T-helper 1 cell (primary cell): ENCODE measurements at regions not wholly inside any gene's neighbourhood (a gene's known extent, or its start where the extent isn't known, plus 50 kb on each side); places are given as distances from the start of the nearest gene placed in this dataset.
"Not testable (repeated sequence)": the region's sequence is repeated elsewhere in the genome, so short reads cannot be mapped to it uniquely, and the experiment has no call there.

Experiments
- DNase-seq, 5 donors: peaks; one replicate each; pipeline ENCODE4 v3.0.0-alpha.2; 2012 to 2020

GRCh38 chr5:167351316-167351715, 940.1 kb upstream of the WWC1 start:
- no peak for DNase-seq

DNA sequence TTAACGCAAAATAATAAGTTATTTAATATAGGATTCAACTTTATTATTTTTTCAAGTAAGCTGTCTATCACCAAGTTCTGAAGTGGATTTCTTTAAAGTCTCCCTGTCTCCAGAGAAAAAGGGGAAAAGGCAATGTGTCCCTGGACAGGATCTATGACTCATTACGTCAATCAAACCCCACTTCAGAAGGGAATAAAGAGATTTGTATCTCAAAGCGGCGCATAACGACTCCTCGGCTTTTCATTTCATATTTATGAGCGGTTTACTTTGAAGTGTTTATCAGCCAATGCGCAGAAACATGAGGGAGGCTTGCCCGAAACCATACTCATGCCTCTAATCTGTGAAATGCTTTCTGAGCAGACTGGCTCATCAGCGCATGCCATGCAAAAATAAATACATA, 938.6 kb upstream of the WWC1 start:
- DNase-seq = no peak

GRCh38 chr5:167355346-167355745, 936.1 kb upstream of the WWC1 start:
- DNase-seq = no peak

GRCh38 chr5:167356374-167356773, 935.1 kb upstream of the WWC1 start:
- DNase-seq = no peak

- DNase-seq = no peak
Observed at GRCh38 chr5:167358868-167359492, 932.5 kb upstream of the WWC1 start.

DNA sequence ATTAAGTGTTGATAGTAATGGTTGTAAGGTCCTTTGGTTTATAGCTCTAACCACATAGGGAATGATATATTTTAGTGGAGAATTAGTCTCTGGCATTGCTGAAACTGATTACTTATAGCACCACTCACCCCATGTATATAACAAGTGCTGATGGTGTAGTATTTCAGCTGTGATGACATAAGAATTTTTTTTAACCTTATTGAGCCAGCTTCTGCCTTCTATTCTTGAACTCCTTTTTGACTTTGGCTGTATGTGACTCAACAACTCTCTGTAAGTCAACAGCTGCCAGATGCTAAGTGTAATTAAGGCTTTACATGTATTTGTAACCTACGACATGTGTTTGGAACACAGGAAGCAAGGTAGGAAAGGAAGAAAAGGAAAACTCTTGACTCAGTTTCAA, 929.6 kb upstream of the WWC1 start:
- DNase-seq = no peak

DNA sequence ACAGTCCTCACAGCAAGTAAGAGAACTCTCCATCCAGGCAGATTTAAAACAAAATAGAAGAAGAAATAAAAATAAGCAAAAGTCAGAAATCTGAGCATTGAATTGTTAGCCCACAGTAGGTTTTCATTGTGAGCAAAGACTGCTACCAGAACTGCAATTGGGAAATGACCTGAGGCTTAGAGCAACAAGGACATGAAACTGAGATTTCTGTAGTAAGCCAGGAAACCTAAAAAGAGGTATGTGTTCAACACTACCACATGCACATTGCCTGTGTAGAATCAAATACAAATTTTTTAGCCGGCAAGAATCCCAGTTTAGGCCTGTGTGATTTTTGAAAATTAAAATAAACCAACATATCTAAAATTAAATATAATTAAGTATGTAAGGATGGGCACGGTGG, 928.4 kb upstream of the WWC1 start:
- no peak for DNase-seq

DNA sequence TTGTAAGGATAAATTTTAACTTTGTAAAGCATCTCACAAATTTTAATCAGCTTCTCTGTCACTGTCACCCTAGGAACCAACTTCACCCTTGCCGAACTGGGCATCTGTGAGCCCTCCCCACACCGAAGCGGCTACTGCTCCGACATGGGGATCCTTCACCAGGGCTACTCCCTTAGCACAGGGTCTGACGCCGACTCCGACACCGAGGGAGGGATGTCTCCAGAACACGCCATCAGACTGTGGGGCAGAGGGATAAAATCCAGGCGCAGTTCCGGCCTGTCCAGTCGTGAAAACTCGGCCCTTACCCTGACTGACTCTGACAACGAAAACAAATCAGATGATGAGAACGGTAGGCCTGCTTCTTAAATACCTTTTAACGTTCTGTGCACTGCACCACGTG, 916.3 kb upstream of the WWC1 start:
- DNase-seq = no peak

DNA sequence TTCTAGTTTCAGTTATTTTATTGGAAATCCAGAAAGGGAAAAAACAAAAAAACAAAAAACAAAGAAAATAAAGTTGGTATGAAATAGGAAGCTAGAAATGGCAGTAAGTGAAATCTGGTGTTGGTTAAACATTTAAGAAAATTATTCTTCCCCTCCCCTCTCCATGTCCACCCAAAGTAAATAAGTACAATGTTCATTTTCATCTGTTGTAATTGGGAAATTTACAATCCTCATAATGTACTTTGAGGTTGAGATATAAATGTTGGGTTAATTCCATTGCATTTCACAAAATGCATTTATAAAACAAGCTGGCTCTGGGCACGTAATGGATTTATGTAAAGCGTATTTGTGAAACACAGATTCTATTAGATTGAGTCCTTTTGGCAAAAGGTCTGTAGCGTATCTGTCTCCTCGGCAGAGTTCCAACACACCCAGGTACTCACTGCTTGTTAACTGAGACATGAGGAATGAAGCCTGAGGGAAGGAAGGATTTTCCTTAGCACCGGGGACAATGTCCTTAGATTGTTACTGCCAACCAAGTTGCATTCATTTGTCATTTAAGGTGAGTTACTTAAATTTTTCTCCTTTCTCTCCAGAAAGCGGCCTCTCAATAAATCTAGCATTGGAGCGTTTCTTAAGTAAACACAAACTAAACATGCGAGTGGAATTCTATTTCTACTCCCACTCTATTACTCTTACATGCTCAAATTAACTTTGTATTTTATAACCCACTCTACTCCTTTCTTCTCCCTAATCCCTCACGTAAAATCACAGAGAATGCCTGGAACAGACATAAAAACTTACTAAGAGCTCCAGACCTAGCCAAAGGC, 912.3 kb upstream of the WWC1 start:
- no peak for DNase-seq

- DNase-seq = no peak
Observed at GRCh38 chr5:167381457-167381856, 910.0 kb upstream of the WWC1 start.

DNA sequence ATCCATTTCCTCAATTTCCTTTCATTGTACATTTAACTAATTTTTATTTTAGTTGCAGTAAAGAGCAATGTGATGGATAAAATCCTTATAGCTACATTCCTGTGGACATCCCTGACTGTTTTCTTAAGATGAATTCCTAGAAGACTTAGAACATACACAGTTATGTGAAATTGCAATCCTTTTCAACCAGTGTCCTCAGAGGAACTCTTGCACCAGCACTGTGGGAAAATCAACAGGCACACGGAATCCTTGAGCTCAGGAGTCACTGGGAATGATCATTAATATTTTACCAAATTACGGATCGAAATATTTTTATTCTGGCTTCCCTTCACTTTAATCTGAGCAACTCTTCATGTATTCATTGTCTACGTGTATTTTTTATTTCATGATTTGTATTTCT, 901.9 kb upstream of the WWC1 start:
- no peak for DNase-seq

DNA sequence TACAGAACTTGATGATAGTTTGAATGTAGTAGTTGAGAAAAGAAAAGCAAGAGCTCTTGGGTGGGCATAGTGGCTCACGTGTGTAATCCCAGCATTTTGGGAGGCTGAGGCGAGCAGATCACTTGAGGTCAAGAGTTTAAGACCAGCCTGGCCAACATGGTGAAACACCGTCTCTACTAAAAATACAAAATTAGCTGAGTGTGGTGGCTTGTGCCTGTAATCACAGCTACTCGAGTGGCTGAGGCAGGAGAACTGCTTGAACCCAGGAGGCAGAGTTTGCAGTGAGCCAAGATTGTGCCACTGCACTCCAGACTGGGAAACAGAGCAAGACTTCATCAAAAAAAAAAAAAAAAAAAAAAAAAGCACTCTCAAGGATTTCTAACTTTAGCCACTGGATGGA, 900.2 kb upstream of the WWC1 start:
- not testable (repeated sequence) for DNase-seq

DNA sequence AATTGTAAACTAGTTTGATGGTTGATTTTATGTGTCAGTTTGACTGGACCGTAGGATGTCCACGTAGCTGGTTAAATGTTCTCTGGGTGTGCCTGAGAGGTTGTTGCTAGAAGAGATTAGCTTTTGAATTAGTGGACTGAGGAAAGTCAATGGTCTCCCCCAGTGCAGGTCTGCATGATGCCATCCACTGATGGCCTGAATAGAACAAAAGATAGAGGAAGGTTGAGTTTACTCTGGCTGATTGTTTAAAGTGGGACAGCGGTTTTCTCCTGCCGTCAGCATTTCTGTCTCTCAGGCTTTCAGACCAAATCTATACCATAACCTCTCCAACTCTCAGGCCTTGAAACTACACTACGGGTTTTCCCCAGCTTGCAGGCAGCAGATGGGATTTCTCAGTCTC, 899.2 kb upstream of the WWC1 start:
- DNase-seq = no peak

DNA sequence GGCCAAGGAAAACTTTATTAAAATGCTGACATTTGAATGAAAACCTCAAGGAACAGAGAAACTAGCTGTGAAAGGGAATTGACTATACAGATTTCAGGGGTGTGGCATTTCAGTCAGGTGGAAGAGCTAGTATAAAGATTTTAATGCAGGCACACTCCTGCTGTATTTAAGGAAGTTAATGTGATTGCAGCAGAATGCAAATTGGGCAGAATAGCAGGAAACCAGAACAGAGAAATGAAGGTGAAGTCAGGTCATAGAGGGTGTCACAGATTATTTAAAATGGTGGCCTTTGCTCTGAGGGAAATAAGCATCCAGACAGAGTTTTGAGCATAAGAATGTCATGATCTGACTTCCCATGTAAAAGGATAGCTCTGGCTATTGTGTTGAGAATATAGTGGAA, 898.1 kb upstream of the WWC1 start:
- no peak for DNase-seq

DNA sequence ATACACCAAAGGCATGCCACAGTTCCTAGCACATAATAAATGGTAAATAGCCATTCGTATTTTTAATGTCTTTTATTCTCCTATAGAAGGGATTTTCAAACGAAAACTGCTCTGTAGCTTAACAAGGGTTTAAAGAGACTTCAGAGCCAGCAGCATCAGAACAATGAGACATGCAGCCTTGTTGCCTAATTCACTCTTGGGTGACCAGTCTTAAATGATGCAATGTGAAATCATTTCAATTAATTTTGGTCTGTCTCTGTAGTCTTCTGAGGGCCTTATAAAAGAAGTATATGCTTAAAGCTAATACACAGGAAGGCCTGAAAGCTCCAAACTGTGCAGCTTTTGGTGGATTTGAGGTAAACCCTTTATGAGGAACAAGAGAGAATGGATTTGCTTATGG, 888.8 kb upstream of the WWC1 start:
- DNase-seq = no peak

DNA sequence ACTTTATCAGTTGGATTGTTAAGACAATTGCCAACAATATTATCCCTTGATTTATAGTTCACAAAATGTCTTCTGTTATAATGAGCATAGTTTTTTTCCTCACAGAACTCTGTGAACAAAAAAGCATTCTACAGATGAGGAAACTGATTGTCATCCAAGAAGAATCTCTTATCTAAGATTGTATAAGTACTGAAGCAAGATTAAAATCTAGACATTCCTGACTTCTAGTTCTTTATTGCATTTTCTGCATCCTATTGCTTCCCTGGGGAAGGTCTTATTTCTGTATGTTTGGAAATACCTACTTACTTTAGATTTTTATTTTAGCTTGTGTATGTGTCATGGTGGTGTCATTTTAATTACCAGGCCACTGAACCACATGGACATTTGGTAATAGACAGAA, 884.9 kb upstream of the WWC1 start:
- no peak for DNase-seq

- DNase-seq = no peak
Observed at GRCh38 chr5:167412556-167412955, 878.9 kb upstream of the WWC1 start.

- DNase-seq = no peak
Observed at GRCh38 chr5:167413506-167413905, 877.9 kb upstream of the WWC1 start.

DNA sequence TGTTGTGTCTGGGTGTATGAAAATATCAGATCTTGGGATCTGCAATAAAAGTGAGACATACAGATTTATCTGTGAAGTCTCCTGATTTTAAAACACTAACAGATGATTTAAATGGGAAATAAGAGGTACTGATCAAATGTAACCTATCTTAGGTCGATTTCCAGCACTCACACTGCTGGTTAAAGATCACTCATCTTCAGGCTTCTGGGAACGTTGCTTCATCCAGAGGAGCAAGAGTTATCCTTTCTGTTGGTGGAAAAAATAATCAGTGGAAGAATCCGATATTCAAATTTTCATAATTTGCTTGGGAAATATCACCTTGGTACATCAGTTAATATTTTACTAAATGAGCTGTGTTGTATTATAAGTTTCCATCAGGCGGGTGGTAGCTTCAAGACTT, 876.8 kb upstream of the WWC1 start:
- no peak for DNase-seq

DNA sequence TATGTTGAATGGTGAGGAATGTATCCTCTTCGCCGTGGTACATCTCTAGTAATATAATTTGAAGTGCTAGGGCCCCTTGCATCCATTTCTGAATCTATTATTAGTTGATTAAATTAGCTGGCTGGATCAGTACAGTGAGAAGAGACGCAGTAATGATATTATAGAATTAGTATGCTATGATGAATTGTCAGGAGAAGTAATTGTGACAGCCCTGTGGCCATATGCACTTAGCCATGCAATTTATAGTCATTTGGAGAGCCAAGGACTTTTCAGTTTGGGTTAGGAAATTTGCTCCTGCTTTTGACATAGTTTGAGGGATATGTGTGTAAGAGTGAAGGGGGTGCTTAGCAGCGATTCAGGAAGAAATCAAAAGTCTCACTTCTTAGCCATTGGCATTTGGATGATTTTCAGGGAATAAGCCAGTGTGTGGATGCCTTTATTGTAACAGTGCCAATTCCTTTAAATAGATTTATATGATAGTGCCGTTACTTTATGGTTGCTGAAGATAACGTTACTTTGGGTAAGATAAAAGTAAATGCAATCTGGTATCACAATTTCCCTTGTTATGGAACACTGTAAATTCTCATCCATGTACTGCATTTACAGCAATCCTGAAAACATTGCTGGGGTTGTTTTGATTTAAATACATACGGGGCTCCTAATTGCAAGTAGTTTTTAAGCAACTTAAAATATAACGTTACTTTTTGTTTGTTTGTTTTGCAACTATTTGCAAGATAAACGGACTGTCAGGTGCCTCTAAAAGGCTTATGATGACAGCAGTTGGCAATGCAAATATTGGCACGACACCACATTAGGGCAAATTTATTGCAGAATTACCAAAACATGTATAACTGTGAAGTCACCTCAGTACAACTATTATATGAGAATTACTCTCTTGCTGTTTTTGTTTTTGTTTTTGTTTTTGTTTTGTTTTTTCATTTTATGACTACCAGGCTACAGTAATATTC, 875.4 kb upstream of the WWC1 start:
- DNase-seq = no peak

GRCh38 chr5:167417662-167418061, 873.8 kb upstream of the WWC1 start:
- no peak for DNase-seq

DNA sequence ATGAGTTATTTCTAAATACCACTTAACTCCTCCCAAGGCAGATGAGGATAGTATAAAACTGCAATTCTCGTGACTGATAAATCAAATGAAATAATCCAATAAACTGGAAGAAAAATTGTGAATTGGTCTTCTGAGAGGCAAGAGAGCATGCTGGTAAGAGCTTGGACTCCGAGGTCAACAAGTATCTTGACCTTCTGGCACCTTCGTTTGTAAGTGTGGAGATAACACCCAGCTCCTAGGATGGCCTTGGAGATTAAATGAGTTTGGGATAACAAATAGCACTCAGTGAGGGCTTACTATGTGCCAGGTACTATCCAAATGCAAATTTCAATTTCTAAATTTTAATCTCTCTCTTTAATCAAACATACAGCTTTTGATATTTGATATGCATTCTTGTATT, 866.3 kb upstream of the WWC1 start:
- no peak for DNase-seq

GRCh38 chr5:167426501-167426900, 864.9 kb upstream of the WWC1 start:
- no peak for DNase-seq

DNA sequence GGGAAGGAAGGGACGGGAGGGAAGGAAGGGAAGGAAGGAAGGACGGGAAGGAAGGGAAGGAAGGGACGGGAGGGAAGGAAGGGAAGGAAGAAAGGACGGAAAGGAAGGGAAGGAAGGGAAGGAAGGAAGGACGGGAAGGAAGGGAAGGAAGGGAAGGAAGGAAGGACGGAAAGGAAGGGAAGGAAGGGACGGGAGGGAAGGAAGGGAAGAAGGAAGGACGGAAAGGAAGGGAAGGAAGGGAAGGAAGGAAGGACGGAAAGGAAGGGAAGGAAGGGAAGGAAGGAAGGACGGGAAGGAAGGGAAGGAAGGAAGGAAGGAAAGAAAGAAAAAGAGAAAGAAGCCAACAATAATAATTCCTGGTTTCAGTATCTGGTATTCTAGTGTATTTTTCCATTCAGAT, 863.8 kb upstream of the WWC1 start:
- not testable (repeated sequence) for DNase-seq
